Transverse colon (tissue), 4 donors: ENCODE measurements at regions not wholly inside any gene's neighbourhood (a gene's known extent, or its start where the extent isn't known, plus 50 kb on each side); places are given as distances from the start of the nearest gene placed in this dataset.
"Not testable (repeated sequence)": the region's sequence is repeated elsewhere in the genome, so short reads cannot be mapped to it uniquely, and the experiment has no call there.

Source experiments
- DNase-seq: peaks from one replicate; pipeline ENCODE4 v3.0.0-alpha.2; 2019
- H3K27ac ChIP-seq, 4 donors: fragments of 200-600 bp; sonication (generic); 2 replicates each; pipeline ENCODE4 v1.5.1; 2016 to 2018; ENCODE audit warnings: inconsistent platforms in 4 of 4
- H3K27me3 ChIP-seq: fragments of 200-600 bp; sonication (generic); 2 replicates; pipeline ENCODE4 v1.5.1; 2017; ENCODE audit warnings: inconsistent platforms
- H3K36me3 ChIP-seq, 4 donors: fragments of 200-600 bp; sonication (generic); 2 replicates each; pipeline ENCODE4 v1.5.1; 2017 to 2019; ENCODE audit warnings: inconsistent platforms in 4 of 4
- H3K4me1 ChIP-seq, 4 donors: fragments of 200-600 bp; sonication (generic); 2 replicates each; pipeline ENCODE4 v1.5.1; 2017 to 2020; ENCODE audit warnings: inconsistent platforms in 4 of 4
- H3K4me3 ChIP-seq, 4 donors: fragments of 200-600 bp; sonication (generic); 1 replicate in 1 of 4; 2 replicates in 3 of 4; pipeline versions ENCODE4 v1.5.1 to v1.6.1; 2017 to 2019; ENCODE audit warnings: inconsistent platforms in 4 of 4
- H3K9me3 ChIP-seq, 2 donors: fragments of 200-600 bp; sonication (generic); 2 replicates each; pipeline ENCODE4 v1.5.1; 2017 to 2019; ENCODE audit warnings: inconsistent platforms in 2 of 2
- EP300 ChIP-seq: sonication (generic); formaldehyde crosslinking; IDR thresholded peaks from one replicate; pipeline ENCODE4 v1.6.1; 2017; ENCODE audit warnings: antibody characterized with exemption, low read depth
- POLR2A ChIP-seq: fragments of 450-650 bp; IDR thresholded peaks from one replicate; pipeline ENCODE4 v1.6.1; 2016; ENCODE audit warnings: antibody characterized with exemption, mild to moderate bottlenecking, moderate library complexity
- POLR2AphosphoS5 ChIP-seq, 3 donors: sonication (generic); formaldehyde crosslinking; IDR thresholded peaks; one replicate each; pipeline ENCODE4 v1.6.1; 2016; ENCODE audit warnings: antibody characterized with exemption in 3 of 3
- WGBS, 2 donors: methylation state at CpG; one replicate each; pipeline ENCODE4 v1.1.5; 2018; ENCODE audit warnings: low coverage in 1 of 2; 5-methylcytosine and 5-hydroxymethylcytosine counted together
- in situ Hi-C, 4 donors: fragments of 200-750 bp; cut with MboI; loops; one replicate each; pipeline versions ENCODE4 v1.15.0 to v1.15.1; 2017; ENCODE audit warnings: low sequenced_read_pairs in 3 of 4, low pct_ligation_motif_present in 1 of 4, low pct_unique_long_range_greater_than_20kb in 1 of 4
- intact Hi-C: fragments of 100-400 bp; cut with DNase I; formaldehyde crosslinking; loops from one replicate; pipeline ENCODE4 v1.15.1; 2023; ENCODE audit warnings: low total_unique reads
- TF ChIP-seq, protein P1 (sequence below), 5 experiments: fragments of 200-600 bp in 3 of 5; fragments of 450-650 bp in 2 of 5; sonication (generic) in 3 of 5; IDR thresholded peaks; 1 replicate in 2 of 5; 2 replicates in 3 of 5; pipeline ENCODE4 v1.5.1; 2016 to 2017; ENCODE audit warnings: antibody characterized with exemption in 5 of 5, inconsistent platforms in 3 of 5, mild to moderate bottlenecking in 2 of 5, moderate library complexity in 1 of 5

DNA sequence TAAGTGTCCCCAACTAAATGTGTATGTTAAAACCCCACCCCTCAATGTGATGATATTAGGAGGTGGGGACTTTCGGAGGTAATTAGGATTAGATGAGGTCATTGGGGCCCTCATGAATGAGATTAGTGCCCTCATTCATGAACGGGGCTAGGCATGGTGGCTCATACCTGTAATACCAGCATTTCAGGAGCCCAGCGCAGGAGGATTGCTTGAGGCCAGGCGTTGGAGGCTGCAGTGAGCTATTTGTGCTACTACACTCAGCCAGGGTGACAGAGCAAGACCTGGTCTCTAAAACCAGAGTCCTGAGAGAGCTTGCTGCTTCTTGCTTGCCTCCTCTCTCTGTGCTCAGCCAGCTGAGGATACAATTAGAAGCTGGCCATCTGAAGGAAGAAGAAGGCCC lies 62.1 kb upstream of the HSPA9 start:
- no peak overlapping the region for H3K27ac ChIP-seq
- H3K27me3 ChIP-seq = no peaks in the 10 kb centered on the region
- no peaks in the 10 kb centered on the region for H3K36me3 ChIP-seq
- peaks cover 0 to 14% (median 0%) of the 10 kb centered on the region in 4 donors for H3K4me1 ChIP-seq
- 86% methylated on average over 4 of the region's 4 CpGs; no CpG with 5 or more reads in 1 of the 2 donors for WGBS, 2 donors
- TF ChIP-seq POLR2AphosphoS5 (IDR thresholded peaks at IDR 0.05) (no peak), POLR2A (no peak), EP300 (no peak)
- TF ChIP-seq, protein P1, sequence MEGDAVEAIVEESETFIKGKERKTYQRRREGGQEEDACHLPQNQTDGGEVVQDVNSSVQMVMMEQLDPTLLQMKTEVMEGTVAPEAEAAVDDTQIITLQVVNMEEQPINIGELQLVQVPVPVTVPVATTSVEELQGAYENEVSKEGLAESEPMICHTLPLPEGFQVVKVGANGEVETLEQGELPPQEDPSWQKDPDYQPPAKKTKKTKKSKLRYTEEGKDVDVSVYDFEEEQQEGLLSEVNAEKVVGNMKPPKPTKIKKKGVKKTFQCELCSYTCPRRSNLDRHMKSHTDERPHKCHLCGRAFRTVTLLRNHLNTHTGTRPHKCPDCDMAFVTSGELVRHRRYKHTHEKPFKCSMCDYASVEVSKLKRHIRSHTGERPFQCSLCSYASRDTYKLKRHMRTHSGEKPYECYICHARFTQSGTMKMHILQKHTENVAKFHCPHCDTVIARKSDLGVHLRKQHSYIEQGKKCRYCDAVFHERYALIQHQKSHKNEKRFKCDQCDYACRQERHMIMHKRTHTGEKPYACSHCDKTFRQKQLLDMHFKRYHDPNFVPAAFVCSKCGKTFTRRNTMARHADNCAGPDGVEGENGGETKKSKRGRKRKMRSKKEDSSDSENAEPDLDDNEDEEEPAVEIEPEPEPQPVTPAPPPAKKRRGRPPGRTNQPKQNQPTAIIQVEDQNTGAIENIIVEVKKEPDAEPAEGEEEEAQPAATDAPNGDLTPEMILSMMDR (IDR thresholded peaks at IDR 0.05) = no peak
- intact Hi-C loops (no loop called here), in situ Hi-C loops (loop anchor here in 3 of 4 donors (25.0 kb wide), 1 partner anchor 625 kb away; no protein-coding TSS in a partner anchor)
- no peak overlapping the region for H3K4me3 ChIP-seq
- no peaks in the 10 kb centered on the region for H3K9me3 ChIP-seq
- no peak for DNase-seq

DNA sequence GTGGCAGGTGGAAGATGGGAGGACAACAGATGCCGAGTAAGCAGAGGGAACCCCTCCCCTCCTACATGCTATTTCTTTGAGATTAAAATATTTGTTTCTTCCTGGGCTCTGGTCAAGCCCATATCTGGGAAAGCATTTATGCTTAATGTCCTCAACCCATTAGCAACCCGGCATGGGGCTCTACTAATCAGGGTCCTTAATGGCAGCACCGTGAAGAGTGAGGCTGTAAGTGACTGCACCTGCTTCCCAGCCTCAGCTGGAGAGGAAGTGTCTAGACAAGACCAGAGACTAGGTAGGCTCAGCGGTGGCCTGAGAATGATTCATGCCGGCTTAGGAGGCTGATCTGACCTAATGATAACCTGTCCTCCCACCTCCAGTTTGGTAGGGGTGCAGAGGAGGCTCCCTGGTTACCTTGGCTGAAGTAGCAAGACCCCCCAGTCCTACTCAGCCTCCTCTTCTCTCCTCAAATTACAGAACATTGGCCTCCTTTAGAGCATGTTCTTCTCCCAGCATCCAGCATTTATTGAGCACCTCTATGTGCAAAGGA lies 61.3 kb upstream of the HSPA9 start:
- TF ChIP-seq, protein P1 (IDR thresholded peaks at IDR 0.05) = no peak
- intact Hi-C loops = no loop called here
- H3K4me1 ChIP-seq = peaks cover 0 to 14% (median 0%) of the 10 kb centered on the region in 4 donors
- in situ Hi-C loops = loop anchor here in 3 of 4 donors (25.0 kb wide), 1 partner anchor 626 kb away; no protein-coding TSS in a partner anchor
- DNase-seq = no peak
- H3K27me3 ChIP-seq = no peaks in the 10 kb centered on the region
- no peak overlapping the region for H3K27ac ChIP-seq
- H3K9me3 ChIP-seq = no peaks in the 10 kb centered on the region
- 89 to 93% methylated on average over 5 of the region's 5 CpGs for WGBS, 2 donors
- no peak overlapping the region for H3K4me3 ChIP-seq
- no peaks in the 10 kb centered on the region for H3K36me3 ChIP-seq

DNA sequence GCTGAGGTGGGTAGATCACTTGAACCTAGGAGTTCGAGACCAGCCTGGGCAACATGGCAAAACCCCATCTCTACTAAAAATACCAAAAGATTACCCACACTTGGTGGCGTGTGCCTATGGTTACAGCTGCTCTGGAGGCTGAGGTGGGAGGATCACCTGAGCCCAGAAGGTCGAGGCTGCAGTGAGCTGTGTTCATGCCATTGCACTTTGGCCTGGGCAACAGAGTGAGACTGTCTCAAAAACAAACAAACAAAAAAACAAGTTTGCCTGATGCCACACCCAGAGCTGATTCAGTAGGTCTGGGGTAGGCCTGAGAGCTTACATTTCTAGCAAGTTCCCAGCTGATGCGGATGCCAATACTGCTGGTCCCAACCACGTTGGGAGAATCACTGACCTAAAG lies 60.5 kb upstream of the HSPA9 start:
- in situ Hi-C loops = loop anchor here in 3 of 4 donors (25.0 kb wide), 1 partner anchor 627 kb away; no protein-coding TSS in a partner anchor

DNA sequence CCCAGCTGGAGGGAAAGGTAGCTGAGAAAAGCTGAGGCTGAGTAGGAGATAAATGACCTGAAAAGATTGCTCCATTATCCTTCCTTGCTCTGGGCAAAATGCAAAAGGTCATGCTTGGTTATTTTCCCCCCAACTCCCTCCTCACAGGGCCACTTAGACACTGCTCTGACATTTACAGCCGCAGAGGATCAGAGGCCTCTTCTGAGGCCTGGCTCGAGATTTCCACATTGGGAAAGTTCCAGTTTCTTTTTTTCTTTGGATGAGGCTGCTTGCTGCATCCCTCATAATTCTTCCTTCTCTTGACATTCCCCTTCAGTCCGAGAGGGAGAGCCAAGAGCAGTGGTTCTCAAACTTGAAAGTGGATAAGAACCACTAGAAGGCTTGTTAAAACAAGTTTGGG lies 60.1 kb upstream of the HSPA9 start:
- TF ChIP-seq POLR2AphosphoS5 (IDR thresholded peaks at IDR 0.05) (peak in 1 of 3 donors; percentile 37), POLR2A (no peak), EP300 (no peak)
- TF ChIP-seq, protein P1 (IDR thresholded peaks at IDR 0.05) = no peak
- 40 to 51% methylated on average over 1 to 3 of the region's 3 CpGs for WGBS, 2 donors
- H3K27ac ChIP-seq = peak overlapping the region; percentile 7 to 62 (median 40)
- no peak for DNase-seq
- H3K9me3 ChIP-seq = no peaks in the 10 kb centered on the region
- H3K36me3 ChIP-seq = no peaks in the 10 kb centered on the region
- peaks cover 0 to 14% (median 0%) of the 10 kb centered on the region in 4 donors for H3K4me1 ChIP-seq
- no peak overlapping the region for H3K4me3 ChIP-seq
- in situ Hi-C loops (loop anchor here in 3 of 4 donors (25.0 kb wide), 1 partner anchor 627 kb away; no protein-coding TSS in a partner anchor), intact Hi-C loops (no loop called here)
- no peaks in the 10 kb centered on the region for H3K27me3 ChIP-seq

More for the DNA sequence above, 60.5 kb upstream of the HSPA9 start:
- WGBS, 2 donors = 69 to 79% methylated on average over 3 to 5 of the region's 5 CpGs
- intact Hi-C loops = no loop called here
- H3K27me3 ChIP-seq = no peaks in the 10 kb centered on the region
- TF ChIP-seq POLR2A = no peak
- TF ChIP-seq, protein P1 (IDR thresholded peaks at IDR 0.05) = no peak
- no peak for TF ChIP-seq EP300
- no peak for TF ChIP-seq POLR2AphosphoS5 (IDR thresholded peaks at IDR 0.05)
- peaks cover 0 to 14% (median 0%) of the 10 kb centered on the region in 4 donors for H3K4me1 ChIP-seq
- no peak overlapping the region for H3K4me3 ChIP-seq
- DNase-seq = no peak
- H3K9me3 ChIP-seq = no peaks in the 10 kb centered on the region
- peak overlapping the region in 2 of 4 donors; percentile 44 to 62 for H3K27ac ChIP-seq
- no peaks in the 10 kb centered on the region for H3K36me3 ChIP-seq

DNA sequence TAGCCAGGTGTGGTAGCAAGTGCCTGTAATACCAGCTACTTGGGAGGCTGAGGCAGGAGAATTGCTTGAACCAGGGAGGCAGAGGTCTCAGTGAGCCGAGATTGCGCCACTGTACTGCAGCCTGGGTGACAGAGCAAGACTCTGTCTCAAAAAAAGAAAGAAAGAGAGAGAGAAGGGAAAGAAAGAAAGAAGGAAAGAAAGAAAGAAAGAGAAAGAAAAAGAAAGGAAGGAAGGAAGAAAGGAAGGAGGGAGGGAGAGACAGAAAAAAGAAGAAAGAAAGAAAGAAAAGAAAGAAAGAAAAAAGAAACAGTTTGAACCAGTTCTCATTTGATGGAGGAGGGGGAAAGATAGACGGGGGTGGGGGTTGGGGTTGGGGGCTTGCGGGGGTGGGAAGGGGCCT lies 59.6 kb upstream of the HSPA9 start:
- H3K9me3 ChIP-seq, DNase-seq, intact Hi-C loops, H3K4me3 ChIP-seq, H3K27me3 ChIP-seq, H3K36me3 ChIP-seq: not testable (repeated sequence)
- in situ Hi-C loops = loop anchor here in 3 of 4 donors (25.0 kb wide), 1 partner anchor 627 kb away; no protein-coding TSS in a partner anchor
- H3K27ac ChIP-seq = peak overlapping the region; percentile 7 to 62 (median 40)
- H3K4me1 ChIP-seq = peaks cover 0 to 14% (median 0%) of the 10 kb centered on the region in 4 donors
- WGBS, 2 donors = 64% methylated on average over 4 of the region's 4 CpGs; no CpG with 5 or more reads in 1 of the 2 donors
